Endothelial cell of umbilical vein (primary cell): ENCODE measurements at regions not wholly inside any gene's neighbourhood (a gene's known extent, or its start where the extent isn't known, plus 50 kb on each side); places are given as distances from the start of the nearest gene placed in this dataset.

Source experiments
- EZH2 ChIP-seq: IDR thresholded peaks from 2 replicates; pipeline ENCODE4 v1.6.1; 2012; ENCODE audit warnings: borderline replicate concordance, low read depth, mild to moderate bottlenecking, moderate library complexity, low read length, inconsistent platforms; ENCODE audit not compliant: severe bottlenecking
- FOS ChIP-seq: IDR thresholded peaks from 2 replicates; pipeline ENCODE4 v1.6.1; 2011; ENCODE audit warnings: mild to moderate bottlenecking, low read length, moderate library complexity, borderline replicate concordance; ENCODE audit not compliant: insufficient read depth
- GATA2 ChIP-seq: IDR thresholded peaks from 2 replicates; pipeline ENCODE4 v1.7.0; 2011; ENCODE audit warnings: low read depth, mild to moderate bottlenecking, moderate library complexity, mixed read lengths, low read length; ENCODE audit not compliant: insufficient read length, insufficient read depth
- JUN ChIP-seq: IDR thresholded peaks from 2 replicates; pipeline ENCODE4 v1.6.1; 2011; ENCODE audit warnings: borderline replicate concordance, low read depth; ENCODE audit not compliant: insufficient read length, insufficient read depth
- MYC ChIP-seq: IDR thresholded peaks from one replicate; pipeline ENCODE4 v1.6.1; 2011; ENCODE audit warnings: mild to moderate bottlenecking, low read depth, low read length
- POLR2A ChIP-seq: IDR thresholded peaks from 2 replicates; pipeline ENCODE4 v1.6.1; 2012; ENCODE audit warnings: low read depth, mild to moderate bottlenecking, control low read depth, low read length
- POLR2AphosphoS5 ChIP-seq: IDR thresholded peaks from 2 replicates; pipeline ENCODE4 v1.6.1; 2012; ENCODE audit warnings: low read depth, mild to moderate bottlenecking, control low read depth, low read length, moderate library complexity; ENCODE audit not compliant: insufficient read depth
- TF ChIP-seq, protein P1 (sequence below), 2 donors: IDR thresholded peaks; 1 replicate in 1 of 2; 2 replicates in 1 of 2; pipeline ENCODE4 v1.5.1; 2011; ENCODE audit warnings: low read length in 2 of 2, mild to moderate bottlenecking in 2 of 2, moderate library complexity in 2 of 2, control low read depth in 1 of 2, inconsistent platforms in 1 of 2, low read depth in 1 of 2; ENCODE audit not compliant: insufficient read depth in 1 of 2; ENCODE audit errors: extremely low read depth in 1 of 2
- TF ChIP-seq, protein P2 (sequence below): IDR thresholded peaks from 2 replicates; pipeline ENCODE4 v1.6.1; 2011; ENCODE audit not compliant: insufficient read depth, insufficient read length

GRCh38 chr3:106806964-106807363 is 570.3 kb upstream of the CCDC54 start:
- TF ChIP-seq, protein P1, sequence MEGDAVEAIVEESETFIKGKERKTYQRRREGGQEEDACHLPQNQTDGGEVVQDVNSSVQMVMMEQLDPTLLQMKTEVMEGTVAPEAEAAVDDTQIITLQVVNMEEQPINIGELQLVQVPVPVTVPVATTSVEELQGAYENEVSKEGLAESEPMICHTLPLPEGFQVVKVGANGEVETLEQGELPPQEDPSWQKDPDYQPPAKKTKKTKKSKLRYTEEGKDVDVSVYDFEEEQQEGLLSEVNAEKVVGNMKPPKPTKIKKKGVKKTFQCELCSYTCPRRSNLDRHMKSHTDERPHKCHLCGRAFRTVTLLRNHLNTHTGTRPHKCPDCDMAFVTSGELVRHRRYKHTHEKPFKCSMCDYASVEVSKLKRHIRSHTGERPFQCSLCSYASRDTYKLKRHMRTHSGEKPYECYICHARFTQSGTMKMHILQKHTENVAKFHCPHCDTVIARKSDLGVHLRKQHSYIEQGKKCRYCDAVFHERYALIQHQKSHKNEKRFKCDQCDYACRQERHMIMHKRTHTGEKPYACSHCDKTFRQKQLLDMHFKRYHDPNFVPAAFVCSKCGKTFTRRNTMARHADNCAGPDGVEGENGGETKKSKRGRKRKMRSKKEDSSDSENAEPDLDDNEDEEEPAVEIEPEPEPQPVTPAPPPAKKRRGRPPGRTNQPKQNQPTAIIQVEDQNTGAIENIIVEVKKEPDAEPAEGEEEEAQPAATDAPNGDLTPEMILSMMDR (IDR thresholded peaks at IDR 0.05; ENCODE audit: extremely low read depth in 1 of 2, insufficient read depth in 1 of 2, low read depth in 1 of 2, low read length in 2 of 2), result no peak
- TF ChIP-seq FOS (no peak), EZH2 (no peak), POLR2A (no peak), POLR2AphosphoS5 (no peak), JUN (no peak), MYC (no peak), GATA2 (no peak)
- TF ChIP-seq, protein P2, sequence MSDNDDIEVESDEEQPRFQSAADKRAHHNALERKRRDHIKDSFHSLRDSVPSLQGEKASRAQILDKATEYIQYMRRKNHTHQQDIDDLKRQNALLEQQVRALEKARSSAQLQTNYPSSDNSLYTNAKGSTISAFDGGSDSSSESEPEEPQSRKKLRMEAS, result no peak
